K562 (cell line): ENCODE measurements at regions not wholly inside any gene's neighbourhood (a gene's known extent, or its start where the extent isn't known, plus 50 kb on each side); places are given as distances from the start of the nearest gene placed in this dataset.

ENCODE experiments used
- ATAC-seq: fragments of 200-7000 bp; cut with Tn5 transposase; 3 replicates; pipeline ENCODE4 v1.9.1; 2020; ENCODE audit warnings: moderate library complexity
- BruUV-seq: library from RNA; stranded (reverse); fragments of 400-500 nt; replicated peaks from 2 replicates; lab custom pipeline; 2021; lab: Mats Ljungman, UMichigan
- CTCF ChIA-PET: fragments of 300-600 bp; formaldehyde crosslinking; extraction: SDS; loops from one replicate; lab custom pipeline; 2021; ENCODE audit warnings: low intra/inter-chr PET ratio; lab: Yijun Ruan, JAX
- POLR2A ChIA-PET: fragments of 300-600, 350-650 bp; sonication (Branson Sonifier 250); formaldehyde crosslinking; extraction: SDS; loops from one replicate; lab custom pipeline; 2021; ENCODE audit warnings: antibody characterized with exemption, inconsistent platforms; lab: Yijun Ruan, JAX
- DNase-seq, 4 experiments: peaks; one replicate each; pipeline versions ENCODE4 v3.0.0 to v3.0.0-alpha.2; 2011 to 2018; ENCODE audit warnings: low spot score in 3 of 4, mixed read lengths in 3 of 4; ENCODE audit errors: extremely low read depth in 1 of 4
- FAIRE-seq: peaks from 2 replicates; lab custom pipeline; 2011; peaks lifted over from hg19 to GRCh38; lab: Jason Lieb, UNC
- H2AFZ ChIP-seq: 2 replicates; pipeline ENCODE4 v1.6.0; 2011; ENCODE audit warnings: low read depth, low read length, control low read depth, inconsistent platforms
- H3K27ac ChIP-seq: fragments of 200-600 bp; 3 replicates; pipeline ENCODE4 v1.8.0; 2011; ENCODE audit warnings: low read depth, mild to moderate bottlenecking, control low read depth, inconsistent platforms, low read length, moderate library complexity, mixed read lengths; ENCODE audit errors: extremely low read depth
- H3K27me3 ChIP-seq, 2 experiments: fragments of 300-600 bp in 1 of 2; 2 replicates in 1 of 2; 3 replicates in 1 of 2; pipeline versions ENCODE4 v1.6.0 to v1.8.0; 2011; ENCODE audit warnings: inconsistent platforms in 2 of 2, low read length in 2 of 2, mild to moderate bottlenecking in 1 of 2, mixed read lengths in 1 of 2, moderate library complexity in 1 of 2; ENCODE audit not compliant: control insufficient read depth in 2 of 2, insufficient read depth in 2 of 2
- H3K36me3 ChIP-seq: fragments of 300-600 bp; 3 replicates; pipeline ENCODE4 v1.8.0; 2011; ENCODE audit warnings: mild to moderate bottlenecking, low read length, inconsistent platforms; ENCODE audit not compliant: control insufficient read depth, insufficient read depth
- H3K4me1 ChIP-seq, 2 experiments: fragments of 200-600 bp in 1 of 2; replicated peaks in 1 of 2; 2 replicates in 1 of 2; 3 replicates in 1 of 2; pipeline versions ENCODE4 v1.5.1 to v1.8.0; 2011; ENCODE audit warnings: inconsistent platforms in 2 of 2, low read length in 2 of 2, mild to moderate bottlenecking in 1 of 2, mixed read lengths in 1 of 2, moderate library complexity in 1 of 2; ENCODE audit not compliant: control insufficient read depth in 2 of 2, insufficient read depth in 2 of 2
- H3K4me2 ChIP-seq: 2 replicates; pipeline ENCODE4 v1.6.1; 2011; ENCODE audit warnings: low read length, control low read depth, inconsistent platforms, mixed read lengths; ENCODE audit not compliant: insufficient read depth
- H3K4me3 ChIP-seq: fragments of 200-600 bp; sonication (generic), shearing (Covaris generic); 2 replicates; pipeline ENCODE4 v1.5.1; 2016; ENCODE audit warnings: control low read depth, inconsistent platforms
- H3K79me2 ChIP-seq: fragments of 200-600 bp; 3 replicates; pipeline ENCODE4 v1.8.0; 2011; ENCODE audit warnings: low read length, inconsistent platforms; ENCODE audit not compliant: control insufficient read depth, insufficient read depth
- H3K9ac ChIP-seq, 2 experiments: 2 replicates each; pipeline versions ENCODE4 v1.6.0 to v1.6.1; 2011; ENCODE audit warnings: low read depth in 2 of 2, low read length in 2 of 2, control low read depth in 1 of 2, inconsistent platforms in 1 of 2, mild to moderate bottlenecking in 1 of 2, mixed read lengths in 1 of 2; ENCODE audit not compliant: insufficient read depth in 1 of 2
- H3K9me1 ChIP-seq: one replicate; pipeline ENCODE4 v1.6.0; 2011; ENCODE audit warnings: inconsistent platforms, mild to moderate bottlenecking, low read length, moderate library complexity; ENCODE audit not compliant: control insufficient read depth, insufficient read depth
- H3K9me3 ChIP-seq: replicated peaks from 2 replicates; pipeline ENCODE4 v1.5.1; 2011; ENCODE audit warnings: low read depth, low read length, inconsistent platforms; ENCODE audit not compliant: control insufficient read depth, insufficient read depth
- H4K20me1 ChIP-seq: replicated peaks from 2 replicates; pipeline ENCODE4 v1.6.1; 2011; ENCODE audit warnings: low read length, inconsistent platforms, mixed read lengths; ENCODE audit not compliant: control insufficient read depth, insufficient read depth
- WGBS: fragments of 100-300 bp; shearing (Covaris generic); methylation state at CpG from one replicate; pipeline ENCODE4 v1.1.6; 2016; ENCODE audit warnings: low coverage, mixed read lengths; ENCODE audit not compliant: insufficient coverage; ENCODE audit errors: missing lambda C conversion rate; 5-methylcytosine and 5-hydroxymethylcytosine counted together
- in situ Hi-C: fragments of 300-500 bp; cut with MboI; formaldehyde crosslinking; loops from 4 replicates; pipeline ENCODE4 v1.15.0; 2018; ENCODE audit warnings: inconsistent platforms, mixed read lengths
- intact Hi-C: fragments of 100-400 bp; cut with micrococcal nuclease; formaldehyde crosslinking; loops from 2 replicates; pipeline ENCODE4 v1.14.2; 2022
- TF ChIP-seq, protein P1 (sequence below): fragments of 250-450 bp; sonication (Bioruptor Pico); IDR thresholded peaks from 2 replicates; pipeline ENCODE4 v1.5.0; 2020; ENCODE audit warnings: mild to moderate bottlenecking
- TF ChIP-seq, protein P2 (sequence below): IDR thresholded peaks from 2 replicates; pipeline ENCODE4 v1.6.1; 2011; ENCODE audit warnings: borderline replicate concordance, low read depth, mild to moderate bottlenecking, moderate library complexity, low read length; ENCODE audit not compliant: insufficient read depth, poor library complexity, severe bottlenecking
- TF ChIP-seq, protein P3 (sequence below), 3 experiments: IDR thresholded peaks in 2 of 3; conservative IDR thresholded peaks in 1 of 3; 2 replicates each; pipeline ENCODE4 v1.5.1; 2011 to 2012; ENCODE audit warnings: low read length in 3 of 3, mild to moderate bottlenecking in 3 of 3, control low read depth in 2 of 3, improper control_type of control experiment in 1 of 3, inconsistent platforms in 1 of 3, low read depth in 1 of 3, mixed read lengths in 1 of 3, moderate library complexity in 1 of 3; ENCODE audit not compliant: insufficient read depth in 2 of 3

DNA sequence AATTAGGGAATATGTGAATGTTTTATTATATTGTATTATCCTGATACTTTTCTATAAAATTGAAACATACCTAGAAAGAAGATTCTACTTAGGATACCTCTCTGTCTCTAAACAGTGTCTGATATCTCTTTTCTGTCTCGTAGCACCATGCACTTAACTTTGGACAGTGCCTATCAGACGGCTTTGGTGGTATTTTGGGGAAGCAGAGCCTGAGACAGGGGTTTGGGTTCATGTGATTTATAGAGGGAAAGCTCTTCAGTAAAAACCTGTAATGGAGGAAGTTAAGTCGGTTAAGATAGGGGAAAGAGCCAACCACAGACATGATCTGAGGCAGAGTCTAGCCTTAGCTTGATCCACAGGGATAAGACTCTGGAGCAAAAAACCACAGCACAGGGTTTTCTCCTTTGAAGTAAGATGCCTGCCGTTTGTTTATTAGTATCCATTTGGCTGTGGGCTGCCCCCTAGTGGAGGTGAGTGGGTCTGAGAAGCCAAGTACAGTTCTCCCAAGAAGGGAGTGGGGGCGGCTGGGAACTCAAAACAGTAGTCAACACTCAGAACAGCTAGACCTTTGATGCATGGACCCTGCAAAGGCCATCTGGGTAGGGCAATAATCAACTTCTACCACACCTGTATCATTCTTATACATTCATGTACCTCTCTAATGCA is 141.2 kb upstream of the ASTN2 start:
- ATAC-seq (peak; percentile 29; the same call in 1 of the 3 replicates), FAIRE-seq (no peak), DNase-seq (peak; percentile 17 to 42 (median 24))
- H3K36me3 ChIP-seq = no peaks in the 10 kb centered on the region
- no TSS peak for BruUV-seq
- no peaks in the 10 kb centered on the region for H3K27me3 ChIP-seq
- H3K9me1 ChIP-seq = no peaks in the 10 kb centered on the region
- H3K4me2 ChIP-seq = no peak overlapping the region
- ChIA-PET CTCF (no interaction called here), POLR2A (no interaction called here)
- H3K4me1 ChIP-seq = no peaks in the 10 kb centered on the region
- TF ChIP-seq, protein P1, sequence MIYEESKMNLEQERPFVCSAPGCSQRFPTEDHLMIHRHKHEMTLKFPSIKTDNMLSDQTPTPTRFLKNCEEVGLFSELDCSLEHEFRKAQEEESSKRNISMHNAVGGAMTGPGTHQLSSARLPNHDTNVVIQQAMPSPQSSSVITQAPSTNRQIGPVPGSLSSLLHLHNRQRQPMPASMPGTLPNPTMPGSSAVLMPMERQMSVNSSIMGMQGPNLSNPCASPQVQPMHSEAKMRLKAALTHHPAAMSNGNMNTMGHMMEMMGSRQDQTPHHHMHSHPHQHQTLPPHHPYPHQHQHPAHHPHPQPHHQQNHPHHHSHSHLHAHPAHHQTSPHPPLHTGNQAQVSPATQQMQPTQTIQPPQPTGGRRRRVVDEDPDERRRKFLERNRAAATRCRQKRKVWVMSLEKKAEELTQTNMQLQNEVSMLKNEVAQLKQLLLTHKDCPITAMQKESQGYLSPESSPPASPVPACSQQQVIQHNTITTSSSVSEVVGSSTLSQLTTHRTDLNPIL (CRISPR knock-in tag) = no peak
- TF ChIP-seq, protein P2, sequence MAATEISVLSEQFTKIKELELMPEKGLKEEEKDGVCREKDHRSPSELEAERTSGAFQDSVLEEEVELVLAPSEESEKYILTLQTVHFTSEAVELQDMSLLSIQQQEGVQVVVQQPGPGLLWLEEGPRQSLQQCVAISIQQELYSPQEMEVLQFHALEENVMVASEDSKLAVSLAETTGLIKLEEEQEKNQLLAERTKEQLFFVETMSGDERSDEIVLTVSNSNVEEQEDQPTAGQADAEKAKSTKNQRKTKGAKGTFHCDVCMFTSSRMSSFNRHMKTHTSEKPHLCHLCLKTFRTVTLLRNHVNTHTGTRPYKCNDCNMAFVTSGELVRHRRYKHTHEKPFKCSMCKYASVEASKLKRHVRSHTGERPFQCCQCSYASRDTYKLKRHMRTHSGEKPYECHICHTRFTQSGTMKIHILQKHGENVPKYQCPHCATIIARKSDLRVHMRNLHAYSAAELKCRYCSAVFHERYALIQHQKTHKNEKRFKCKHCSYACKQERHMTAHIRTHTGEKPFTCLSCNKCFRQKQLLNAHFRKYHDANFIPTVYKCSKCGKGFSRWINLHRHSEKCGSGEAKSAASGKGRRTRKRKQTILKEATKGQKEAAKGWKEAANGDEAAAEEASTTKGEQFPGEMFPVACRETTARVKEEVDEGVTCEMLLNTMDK = peak; percentile 49
- TF ChIP-seq, protein P3, sequence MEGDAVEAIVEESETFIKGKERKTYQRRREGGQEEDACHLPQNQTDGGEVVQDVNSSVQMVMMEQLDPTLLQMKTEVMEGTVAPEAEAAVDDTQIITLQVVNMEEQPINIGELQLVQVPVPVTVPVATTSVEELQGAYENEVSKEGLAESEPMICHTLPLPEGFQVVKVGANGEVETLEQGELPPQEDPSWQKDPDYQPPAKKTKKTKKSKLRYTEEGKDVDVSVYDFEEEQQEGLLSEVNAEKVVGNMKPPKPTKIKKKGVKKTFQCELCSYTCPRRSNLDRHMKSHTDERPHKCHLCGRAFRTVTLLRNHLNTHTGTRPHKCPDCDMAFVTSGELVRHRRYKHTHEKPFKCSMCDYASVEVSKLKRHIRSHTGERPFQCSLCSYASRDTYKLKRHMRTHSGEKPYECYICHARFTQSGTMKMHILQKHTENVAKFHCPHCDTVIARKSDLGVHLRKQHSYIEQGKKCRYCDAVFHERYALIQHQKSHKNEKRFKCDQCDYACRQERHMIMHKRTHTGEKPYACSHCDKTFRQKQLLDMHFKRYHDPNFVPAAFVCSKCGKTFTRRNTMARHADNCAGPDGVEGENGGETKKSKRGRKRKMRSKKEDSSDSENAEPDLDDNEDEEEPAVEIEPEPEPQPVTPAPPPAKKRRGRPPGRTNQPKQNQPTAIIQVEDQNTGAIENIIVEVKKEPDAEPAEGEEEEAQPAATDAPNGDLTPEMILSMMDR (IDR thresholded peaks at IDR 0.05 in 2 of 3, conservative IDR thresholded peaks at IDR 0.05 in 1 of 3; ENCODE audit: insufficient read depth in 2 of 3, low read depth in 1 of 3, low read length in 3 of 3) = peak; percentile 10 to 30 (median 25); a peak in 2 of 6 replicates
- no peaks in the 10 kb centered on the region for H3K79me2 ChIP-seq
- H2AFZ ChIP-seq = no peak overlapping the region
- H3K9ac ChIP-seq = no peak overlapping the region
- H4K20me1 ChIP-seq = no peaks in the 10 kb centered on the region
- H3K9me3 ChIP-seq = no peaks in the 10 kb centered on the region; the same call in 1 of the 2 replicates
- 2% methylated on average over 5 of the region's 5 CpGs for WGBS
- no peak overlapping the region for H3K4me3 ChIP-seq
- intact Hi-C loops (no loop called here), in situ Hi-C loops (no loop called here)
- H3K27ac ChIP-seq = no peak overlapping the region
